HG03342 (cell line): ENCODE measurements at regions not wholly inside any gene's neighbourhood (a gene's known extent, or its start where the extent isn't known, plus 50 kb on each side); places are given as distances from the start of the nearest gene placed in this dataset.

Source experiments
- ATAC-seq: cut with Tn5 transposase; IDR thresholded peaks from one replicate; pipeline ENCODE4 v1.9.1; 2021; ENCODE audit warnings: mild to moderate bottlenecking, moderate library complexity; ENCODE audit not compliant: unreplicated experiment

DNA sequence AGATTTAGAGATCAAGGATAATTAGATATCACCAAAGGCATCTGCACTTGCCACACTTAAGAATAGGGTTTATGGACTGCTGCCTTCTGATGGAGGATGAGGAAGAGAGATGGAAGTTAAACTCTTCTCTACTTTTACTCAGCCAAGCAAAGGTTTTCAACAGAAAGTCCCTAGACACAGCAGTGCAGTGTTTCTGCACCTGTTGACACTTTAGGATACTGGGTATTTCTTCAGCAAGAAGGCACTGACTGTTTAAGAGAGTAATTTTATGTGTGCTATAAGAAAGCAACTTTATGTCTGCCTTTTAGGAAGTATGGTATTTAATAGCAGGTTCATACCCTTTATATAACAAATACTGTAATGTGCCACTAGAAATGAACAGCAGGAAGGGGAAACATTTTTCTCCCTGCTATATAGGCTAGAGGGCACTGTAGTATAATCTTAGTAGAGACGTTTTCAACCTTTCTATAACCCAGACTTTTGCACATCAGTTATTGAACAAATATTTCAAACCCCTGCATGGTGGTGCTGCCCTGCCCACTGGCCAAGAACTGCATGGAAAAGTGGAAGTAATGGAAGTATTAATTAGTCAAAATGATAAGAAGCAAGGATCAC, 225.0 kb upstream of the GRIP1 start:
- no peak for ATAC-seq

DNA sequence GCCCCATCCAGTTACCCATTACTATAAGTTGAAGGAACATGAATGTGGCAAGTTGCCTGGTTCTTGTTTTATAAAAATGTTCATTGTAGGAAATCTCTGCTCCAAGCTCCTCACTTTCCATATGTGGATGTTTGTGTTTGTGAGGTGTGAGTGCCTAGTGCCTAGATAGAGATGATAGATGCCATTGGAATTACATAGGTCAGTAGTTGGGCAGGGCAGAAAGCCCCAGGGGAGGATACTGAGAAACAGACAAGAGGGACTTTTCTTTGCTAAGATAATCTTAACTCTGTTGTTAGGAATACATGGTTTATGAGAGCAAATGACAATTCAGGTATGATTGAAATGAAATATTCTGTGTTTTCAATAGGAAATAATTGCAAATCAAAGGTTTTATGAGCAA, 226.3 kb upstream of the GRIP1 start:
- no peak for ATAC-seq

DNA sequence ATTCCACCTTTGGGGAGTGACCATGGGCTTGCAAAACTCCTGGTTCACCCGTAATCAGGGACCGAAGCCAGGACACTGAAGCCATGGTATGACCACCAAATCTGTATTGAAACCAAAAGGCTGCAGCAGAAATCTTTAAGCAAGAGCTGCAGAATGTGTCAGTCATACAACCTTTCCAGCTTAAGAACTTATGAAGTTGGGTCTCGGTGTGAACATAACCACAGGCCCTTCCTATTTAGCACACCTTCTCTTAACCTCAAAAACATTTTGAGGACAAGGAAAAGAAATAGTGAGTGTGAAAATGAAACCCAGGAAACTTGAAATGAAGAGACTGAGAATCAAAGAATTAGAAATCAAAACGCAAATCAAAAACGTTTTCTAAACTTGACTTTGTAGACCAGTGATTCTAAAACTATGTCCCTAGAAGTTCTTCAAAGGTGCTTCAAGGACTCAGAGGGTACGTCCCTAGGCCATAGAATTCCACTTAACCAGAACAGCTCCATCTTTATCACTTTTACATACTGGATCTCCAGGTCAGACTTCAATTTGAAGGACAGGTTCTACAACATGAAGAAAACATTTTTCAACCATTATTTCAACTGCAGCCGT, 231.6 kb upstream of the GRIP1 start:
- ATAC-seq, result no peak

DNA sequence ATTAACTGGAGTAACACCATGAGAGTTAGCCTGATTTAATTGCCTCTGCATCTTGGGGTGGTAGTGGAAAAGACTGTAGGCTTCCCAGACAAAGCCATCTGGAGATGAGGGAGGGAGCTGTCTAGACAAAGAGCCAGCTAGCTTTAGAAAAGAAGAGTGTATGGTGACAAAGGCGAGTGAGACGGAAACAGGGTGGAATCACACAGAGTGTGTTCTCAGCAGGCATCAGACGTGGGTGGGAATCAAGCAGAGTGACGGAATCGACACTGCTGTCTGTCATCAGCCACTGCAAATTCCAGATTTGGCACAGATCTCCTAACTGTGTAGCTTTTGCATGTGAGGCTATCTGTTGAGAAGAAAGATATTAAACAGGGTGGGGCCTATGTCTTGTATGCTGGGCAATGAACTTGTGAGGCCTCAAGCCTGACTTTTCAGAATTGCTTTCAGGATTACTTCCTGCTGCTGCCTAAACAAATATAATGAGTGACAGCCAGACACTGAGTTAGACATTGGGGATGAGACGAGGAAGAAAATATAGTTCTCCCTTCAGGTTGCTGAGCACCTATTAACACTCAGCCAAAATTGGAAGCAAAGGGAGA, 236.5 kb upstream of the GRIP1 start:
- no peak for ATAC-seq

GRCh38 chr12:66916189-66916588, 237.3 kb upstream of the GRIP1 start:
- no peak for ATAC-seq

- ATAC-seq, result no peak
Observed at GRCh38 chr12:66919466-66919865, 240.6 kb upstream of the GRIP1 start.

DNA sequence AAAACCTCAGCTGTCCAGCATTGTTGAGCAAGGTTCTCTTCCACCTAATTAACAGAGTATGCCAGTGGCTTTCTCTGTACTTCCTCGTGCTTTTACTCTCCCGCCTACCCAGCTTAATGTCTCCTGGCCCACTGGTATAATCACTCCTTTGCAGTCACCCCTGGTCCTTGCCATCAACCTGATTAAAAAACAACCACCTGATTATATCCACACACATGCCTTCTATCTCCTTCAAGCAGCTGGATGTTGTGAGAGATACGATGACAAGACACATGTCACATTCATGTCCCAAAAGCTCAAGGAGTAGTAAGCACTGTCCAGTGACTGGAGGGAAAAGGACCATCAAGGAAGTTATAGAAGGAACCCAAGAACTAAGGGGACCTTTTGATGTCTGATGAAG, 241.3 kb upstream of the GRIP1 start:
- ATAC-seq, result no peak

- ATAC-seq, result no peak
Observed at GRCh38 chr12:66921151-66921550, 242.3 kb upstream of the GRIP1 start.

- no peak for ATAC-seq
Observed at GRCh38 chr12:66925083-66925482, 246.2 kb upstream of the GRIP1 start.

GRCh38 chr12:66929121-66929520, 250.2 kb upstream of the GRIP1 start:
- ATAC-seq, result no peak

- ATAC-seq, result no peak
Observed at GRCh38 chr12:66931091-66931490, 252.2 kb upstream of the GRIP1 start.

DNA sequence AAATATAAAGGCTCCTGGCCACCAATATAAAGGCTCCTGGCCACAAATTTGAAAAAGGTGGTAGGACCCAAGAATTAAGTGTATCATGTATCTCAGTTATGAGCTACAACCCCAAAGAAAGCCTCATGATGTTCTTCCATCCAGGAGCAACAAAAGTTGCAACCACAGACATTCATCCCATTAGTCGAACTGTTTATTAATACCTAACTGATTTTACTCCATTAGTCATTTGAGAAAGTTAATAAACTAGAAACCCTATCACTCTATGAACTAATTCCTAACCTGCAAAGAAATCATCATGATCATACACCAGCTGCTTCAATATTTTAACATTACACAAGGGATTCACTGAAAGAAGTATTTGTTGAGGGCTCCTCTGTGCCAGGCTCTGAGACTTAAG, 253.2 kb upstream of the GRIP1 start:
- ATAC-seq, result no peak

DNA sequence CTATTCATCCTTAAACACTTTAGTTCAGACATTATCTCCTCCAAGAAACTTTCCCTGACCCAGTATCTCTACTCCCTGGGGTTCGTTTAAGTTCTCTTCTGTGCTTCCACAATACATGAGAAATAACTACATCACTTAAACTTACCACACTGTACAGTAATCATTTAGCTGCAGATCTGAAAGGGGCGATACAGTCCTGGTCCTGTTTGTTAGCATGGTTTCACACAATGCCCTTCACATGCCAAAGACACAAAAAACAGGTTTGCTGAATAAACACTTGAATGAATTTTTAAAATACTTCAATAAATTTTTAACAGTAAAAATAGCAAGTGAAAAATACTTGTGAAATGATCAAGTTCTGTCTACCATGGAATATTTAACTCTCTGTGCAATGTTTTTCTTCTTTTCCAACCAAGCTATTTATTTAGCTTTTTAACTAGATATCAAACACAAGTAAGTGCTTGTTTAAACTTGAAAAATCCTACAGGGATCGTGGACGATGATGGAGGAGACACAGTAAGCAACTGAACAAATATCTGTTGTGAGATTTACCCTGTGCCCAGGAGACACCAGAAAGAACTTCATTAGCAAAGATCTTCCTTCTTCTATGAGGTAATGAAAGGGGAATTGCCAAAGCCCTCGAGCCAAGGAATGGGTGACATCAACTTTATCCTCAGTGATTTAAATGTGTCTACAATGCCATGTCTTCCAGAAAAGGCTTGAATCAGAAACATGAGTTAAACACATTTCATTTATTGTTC, 255.6 kb upstream of the GRIP1 start:
- no peak for ATAC-seq

DNA sequence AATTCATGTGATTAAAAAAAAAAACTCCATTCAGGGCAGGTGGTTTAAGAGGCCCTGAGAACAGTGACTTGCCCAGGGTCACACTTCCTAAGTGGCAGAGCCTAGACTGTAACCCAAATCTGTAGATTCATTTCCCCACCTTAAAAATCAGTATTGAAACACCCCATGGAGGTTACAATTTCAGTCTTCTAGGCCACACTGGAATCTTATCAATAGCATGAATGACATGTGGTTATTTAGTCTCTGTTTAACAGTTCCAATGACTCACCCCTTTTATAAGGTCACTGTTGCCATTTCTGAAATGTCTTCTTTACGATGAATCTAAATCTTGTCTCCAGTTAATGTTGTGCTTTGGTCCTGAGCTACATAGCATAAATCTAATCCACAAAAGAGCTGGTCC, 262.3 kb upstream of the GRIP1 start:
- no peak for ATAC-seq

GRCh38 chr12:66942741-66943465, 264.0 kb upstream of the GRIP1 start:
- no peak for ATAC-seq

- no peak for ATAC-seq
Observed at GRCh38 chr12:66944365-66944764, 265.5 kb upstream of the GRIP1 start.

GRCh38 chr12:66945189-66945817, 266.4 kb upstream of the GRIP1 start:
- ATAC-seq, result no peak

- no peak for ATAC-seq
Observed at GRCh38 chr12:66947119-66947518, 268.2 kb upstream of the GRIP1 start.

GRCh38 chr12:66952668-66953067, 273.8 kb upstream of the GRIP1 start:
- no peak for ATAC-seq

DNA sequence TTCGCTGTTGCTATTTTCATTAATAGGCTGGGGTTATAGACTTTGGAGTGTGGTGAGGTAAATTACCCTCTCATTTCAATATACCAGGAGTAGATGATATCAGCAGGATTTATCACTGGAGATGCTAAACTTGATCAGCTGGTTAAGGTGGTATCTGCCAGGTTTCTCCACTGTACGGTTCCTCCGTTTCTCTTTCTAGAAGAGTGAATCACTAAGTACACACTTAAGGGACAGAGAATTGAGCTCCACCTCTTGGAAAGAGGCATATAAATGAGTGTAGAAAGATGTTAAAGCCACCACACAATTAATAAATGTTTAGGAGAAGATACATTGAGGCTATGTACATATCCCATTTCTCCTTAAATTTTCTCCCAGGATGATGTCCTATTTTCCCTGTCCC, 277.4 kb upstream of the GRIP1 start:
- no peak for ATAC-seq

DNA sequence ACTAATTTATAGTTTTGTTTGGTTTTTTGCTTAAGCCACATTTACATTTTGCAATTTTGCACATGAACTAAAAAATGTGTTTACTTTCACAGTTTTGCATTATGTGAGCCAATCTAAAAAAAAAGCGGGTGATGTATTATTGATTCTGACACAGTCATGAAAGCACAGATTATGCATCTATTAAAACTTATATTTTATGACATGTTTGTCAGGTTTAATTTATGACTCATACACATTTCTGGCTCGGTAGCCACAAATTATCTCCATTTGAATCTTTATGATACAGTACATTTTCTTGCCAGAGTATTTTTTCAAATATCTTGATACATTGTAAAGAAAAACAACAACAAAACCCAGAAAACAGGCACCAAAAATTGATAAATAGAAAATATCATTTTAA, 280.4 kb upstream of the GRIP1 start:
- no peak for ATAC-seq
